ENCODE measurements at regions not wholly inside any gene's neighbourhood (a gene's known extent, or its start where the extent isn't known, plus 50 kb on each side); places are given as distances from the start of the nearest gene placed in this dataset.

DNA sequence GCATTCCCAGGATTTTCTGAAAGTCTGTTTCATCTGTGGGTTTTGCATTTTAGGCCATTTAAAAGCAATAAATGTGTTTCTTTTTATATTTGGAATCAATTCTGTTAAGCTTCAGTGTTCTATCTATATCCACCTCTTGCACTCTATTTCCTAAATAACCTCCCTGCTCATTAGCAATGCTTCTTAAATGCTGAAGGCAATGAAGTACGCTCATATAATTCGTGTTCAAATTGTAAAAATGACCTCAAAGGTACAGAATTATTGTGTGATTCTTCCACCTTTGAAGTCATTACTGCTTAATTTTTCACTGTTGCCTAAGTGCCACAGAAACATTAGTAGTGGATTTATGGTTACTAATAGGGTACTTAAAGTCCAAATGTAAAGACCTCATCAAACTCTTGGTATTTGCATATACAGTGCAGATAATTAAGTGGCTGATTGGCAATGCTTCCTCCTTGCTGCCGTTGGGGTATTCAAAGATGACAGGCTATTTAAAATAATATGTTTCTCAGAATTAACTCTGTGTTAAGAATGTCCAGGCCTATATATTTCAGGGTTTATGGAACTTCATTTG lies 730.8 kb downstream of the TECRL start:
- H2AFZ ChIP-seq (ENCODE audit: low read length): no peak overlapping the region
- H3K4me1 ChIP-seq (ENCODE audit: insufficient read depth, low read length): no peaks in the 10 kb centered on the region
- H3K4me3 ChIP-seq (replicated peaks in 1 of 3; ENCODE audit: insufficient read depth in 1 of 3, low read depth in 2 of 3, low read length in 3 of 3): no peak overlapping the region
- WGBS (ENCODE audit: low lambda C conversion rate): 2% methylated on average over 3 of the region's 3 CpGs
- H3K4me2 ChIP-seq (ENCODE audit: low read depth, low read length): no peak overlapping the region
- H3K27ac ChIP-seq (ENCODE audit: extremely low read length, insufficient read depth, low read length): no peak overlapping the region
- H3K9me3 ChIP-seq (ENCODE audit: low read length): no peaks in the 10 kb centered on the region
- POLR2A ChIA-PET: no interaction called here
- intact Hi-C loops (cut with micrococcal nuclease; ENCODE audit: unreplicated experiment) (no loop called here), in situ Hi-C loops (cut with HindIII; ENCODE audit: extremely low pct_ligation_motif_present, low pct_unique_long_range_greater_than_20kb) (no loop called here)
- H3K27me3 ChIP-seq (ENCODE audit: control insufficient read depth in 1 of 2, insufficient read depth in 2 of 2, low read length in 2 of 2): no peaks in the 10 kb centered on the region
- no peak for TF ChIP-seq ZNF446 (CRISPR knock-in tag; IDR thresholded peaks at IDR 0.05)
- no peak for FAIRE-seq
- H3K36me3 ChIP-seq (replicated peaks in 1 of 2; ENCODE audit: control insufficient read depth in 1 of 2, insufficient read depth in 2 of 2, low read length in 2 of 2): no peaks in the 10 kb centered on the region
- DNase-seq (ENCODE audit: low spot score): no peak
- no TSS peak for BruUV-seq (replicated peaks)
- no peak for ATAC-seq
- no peaks in the 10 kb centered on the region for H3K79me2 ChIP-seq (ENCODE audit: insufficient read depth, low read length)
- no peak overlapping the region for H3K9ac ChIP-seq (ENCODE audit: insufficient read depth, low read depth, low read length)
- CTCF ChIA-PET (ENCODE audit: low intra/inter-chr PET ratio, low total read pairs): no interaction called here
- H4K20me1 ChIP-seq (ENCODE audit: insufficient read depth, low read length): no peaks in the 10 kb centered on the region

DNA sequence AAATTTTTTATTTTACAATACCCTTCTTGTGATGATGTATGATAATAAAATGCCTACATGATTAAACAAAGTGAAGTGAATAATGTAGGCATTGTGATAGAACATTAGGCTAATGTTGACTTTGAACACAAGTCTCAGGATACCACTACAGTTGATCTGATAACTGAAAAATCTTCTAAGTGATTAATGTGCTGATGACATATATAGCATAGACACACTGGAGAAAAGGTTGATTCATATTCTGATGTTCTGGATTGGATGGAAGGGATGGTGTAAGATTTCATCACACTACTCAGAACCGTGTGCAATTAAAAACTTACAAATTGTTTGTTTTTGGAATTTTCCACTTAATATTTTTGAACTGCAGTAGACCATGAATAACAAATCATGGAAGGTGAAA lies 738.5 kb downstream of the TECRL start:
- in situ Hi-C loops (cut with HindIII; ENCODE audit: extremely low pct_ligation_motif_present, low pct_unique_long_range_greater_than_20kb): no loop called here
- WGBS (ENCODE audit: low lambda C conversion rate): 3% methylated on average over 1 of the region's 1 CpG
- no peaks in the 10 kb centered on the region for H3K27me3 ChIP-seq (ENCODE audit: control insufficient read depth in 1 of 2, insufficient read depth in 2 of 2, low read length in 2 of 2)

More for the DNA sequence above, 738.5 kb downstream of the TECRL start:
- no peaks in the 10 kb centered on the region for H3K9me3 ChIP-seq (ENCODE audit: low read length)
- FAIRE-seq: no peak
- TF ChIP-seq FOXK1 (CRISPR knock-in tag; IDR thresholded peaks at IDR 0.05; ENCODE audit: borderline replicate concordance, low read depth) (no peak), RARG (CRISPR knock-in tag; IDR thresholded peaks at IDR 0.05; ENCODE audit: low read depth) (no peak), NR3C1 (CRISPR knock-in tag; IDR thresholded peaks at IDR 0.05) (no peak), U2AF2 (IDR thresholded peaks at IDR 0.05; ENCODE audit: low read depth, low read length) (no peak), ZFP36 (IDR thresholded peaks at IDR 0.05; ENCODE audit: borderline replicate concordance, low read depth, low read length, partially characterized antibody) (no peak), ZNF619 (CRISPR knock-in tag; IDR thresholded peaks at IDR 0.05) (no peak), ZNF768 (CRISPR knock-in tag; IDR thresholded peaks at IDR 0.05) (no peak), ATM (IDR thresholded peaks at IDR 0.05; ENCODE audit: borderline replicate concordance) (no peak), SIX4 (CRISPR knock-in tag; IDR thresholded peaks at IDR 0.05) (no peak), ZNF556 (CRISPR knock-in tag; IDR thresholded peaks at IDR 0.05; ENCODE audit: borderline replicate concordance) (no peak)
- TF ChIP-seq, protein P1, sequence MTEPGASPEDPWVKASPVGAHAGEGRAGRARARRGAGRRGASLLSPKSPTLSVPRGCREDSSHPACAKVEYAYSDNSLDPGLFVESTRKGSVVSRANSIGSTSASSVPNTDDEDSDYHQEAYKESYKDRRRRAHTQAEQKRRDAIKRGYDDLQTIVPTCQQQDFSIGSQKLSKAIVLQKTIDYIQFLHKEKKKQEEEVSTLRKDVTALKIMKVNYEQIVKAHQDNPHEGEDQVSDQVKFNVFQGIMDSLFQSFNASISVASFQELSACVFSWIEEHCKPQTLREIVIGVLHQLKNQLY (CRISPR knock-in tag; IDR thresholded peaks at IDR 0.05): no peak
- no peak overlapping the region for H3K27ac ChIP-seq (ENCODE audit: extremely low read length, insufficient read depth, low read length)
- ATAC-seq: no peak
- H3K4me2 ChIP-seq (ENCODE audit: low read depth, low read length): no peak overlapping the region
- DNase-seq (ENCODE audit: low spot score): no peak
- no peaks in the 10 kb centered on the region for H3K79me2 ChIP-seq (ENCODE audit: insufficient read depth, low read length)
- no peak overlapping the region for H3K9ac ChIP-seq (ENCODE audit: insufficient read depth, low read depth, low read length)
- H3K4me3 ChIP-seq (replicated peaks in 1 of 3; ENCODE audit: insufficient read depth in 1 of 3, low read depth in 2 of 3, low read length in 3 of 3): no peak overlapping the region
- ChIA-PET CTCF (ENCODE audit: low intra/inter-chr PET ratio, low total read pairs) (no interaction called here), POLR2A (no interaction called here)
- H3K36me3 ChIP-seq (replicated peaks in 1 of 2; ENCODE audit: control insufficient read depth in 1 of 2, insufficient read depth in 2 of 2, low read length in 2 of 2): no peaks in the 10 kb centered on the region
- H2AFZ ChIP-seq (ENCODE audit: low read length): no peak overlapping the region
- H3K4me1 ChIP-seq (ENCODE audit: insufficient read depth, low read length): no peaks in the 10 kb centered on the region
- intact Hi-C loops (cut with micrococcal nuclease; ENCODE audit: unreplicated experiment): no loop called here
- H4K20me1 ChIP-seq (ENCODE audit: insufficient read depth, low read length): no peaks in the 10 kb centered on the region
- BruUV-seq (replicated peaks): no TSS peak

All from HepG2 (cell line).